ENCODE measurements at regions not wholly inside any gene's neighbourhood (a gene's known extent, or its start where the extent isn't known, plus 50 kb on each side); places are given as distances from the start of the nearest gene placed in this dataset.

DNA sequence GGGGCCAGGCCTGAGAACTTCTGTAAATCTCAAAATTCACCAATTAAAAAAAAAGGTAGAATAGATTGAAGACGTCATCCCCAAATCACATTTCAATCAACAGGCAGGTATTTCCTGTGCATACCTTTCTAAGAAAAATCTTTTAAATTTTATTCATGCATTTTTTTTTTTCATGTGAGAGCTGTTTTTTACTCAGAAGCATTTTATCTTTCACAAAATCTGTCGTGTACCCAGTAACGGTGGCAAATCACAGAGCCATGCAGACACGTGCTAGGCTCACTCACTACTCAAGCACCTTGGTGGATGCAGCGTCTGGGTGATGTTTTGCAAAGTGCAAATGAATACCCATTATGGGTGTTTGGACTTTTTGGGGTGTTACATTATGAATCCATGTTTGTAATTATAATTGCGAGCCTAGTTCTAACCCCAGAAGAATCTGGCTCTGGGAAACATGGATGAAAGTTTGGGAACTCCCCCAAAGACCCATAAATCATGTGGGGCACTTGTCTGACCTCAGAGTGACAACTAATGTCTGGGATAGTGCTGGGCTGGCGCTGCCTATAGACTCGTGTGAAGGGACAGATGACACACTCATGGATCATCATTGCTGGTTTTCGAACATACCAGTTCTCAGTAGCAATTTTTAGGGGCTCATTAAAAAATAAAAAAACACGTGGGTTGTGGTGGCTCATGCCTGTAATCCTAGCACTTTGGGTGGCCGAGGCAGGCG, 335.2 kb downstream of the LPIN1 start:
- TF ChIP-seq, protein P1, sequence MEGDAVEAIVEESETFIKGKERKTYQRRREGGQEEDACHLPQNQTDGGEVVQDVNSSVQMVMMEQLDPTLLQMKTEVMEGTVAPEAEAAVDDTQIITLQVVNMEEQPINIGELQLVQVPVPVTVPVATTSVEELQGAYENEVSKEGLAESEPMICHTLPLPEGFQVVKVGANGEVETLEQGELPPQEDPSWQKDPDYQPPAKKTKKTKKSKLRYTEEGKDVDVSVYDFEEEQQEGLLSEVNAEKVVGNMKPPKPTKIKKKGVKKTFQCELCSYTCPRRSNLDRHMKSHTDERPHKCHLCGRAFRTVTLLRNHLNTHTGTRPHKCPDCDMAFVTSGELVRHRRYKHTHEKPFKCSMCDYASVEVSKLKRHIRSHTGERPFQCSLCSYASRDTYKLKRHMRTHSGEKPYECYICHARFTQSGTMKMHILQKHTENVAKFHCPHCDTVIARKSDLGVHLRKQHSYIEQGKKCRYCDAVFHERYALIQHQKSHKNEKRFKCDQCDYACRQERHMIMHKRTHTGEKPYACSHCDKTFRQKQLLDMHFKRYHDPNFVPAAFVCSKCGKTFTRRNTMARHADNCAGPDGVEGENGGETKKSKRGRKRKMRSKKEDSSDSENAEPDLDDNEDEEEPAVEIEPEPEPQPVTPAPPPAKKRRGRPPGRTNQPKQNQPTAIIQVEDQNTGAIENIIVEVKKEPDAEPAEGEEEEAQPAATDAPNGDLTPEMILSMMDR (IDR thresholded peaks at IDR 0.05) = no peak
- Histone ChIP-seq H3K4me3 (no peak overlapping the region), H3K27ac (no peak overlapping the region)
- no peak for DNase-seq (ENCODE audit: low spot score)

DNA sequence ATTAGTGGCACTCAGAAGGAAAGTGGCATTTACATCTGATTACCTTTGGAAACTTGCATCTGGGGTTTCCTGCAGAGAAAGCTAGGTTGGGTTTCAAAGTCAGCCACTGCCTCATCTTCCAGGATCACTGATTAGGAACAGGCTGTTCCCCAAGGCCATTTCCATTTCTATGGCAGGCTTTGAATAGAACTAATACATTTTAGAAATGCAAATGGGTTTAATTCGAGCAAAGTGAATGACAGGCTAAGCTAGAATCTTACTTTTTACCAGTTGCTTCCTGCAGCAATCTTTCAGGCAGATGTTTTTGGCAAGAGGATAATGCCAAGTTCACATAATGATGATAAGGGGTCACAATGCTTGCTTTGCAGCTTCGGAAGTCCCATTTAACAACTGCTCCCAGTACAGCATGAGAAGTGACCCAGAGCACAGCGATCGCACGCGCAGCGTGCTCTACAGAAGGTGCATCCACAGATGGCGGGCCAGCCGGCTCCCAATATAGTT, 336.7 kb downstream of the LPIN1 start:
- Histone ChIP-seq H3K27ac (no peak overlapping the region), H3K4me3 (no peak overlapping the region)
- DNase-seq (ENCODE audit: low spot score) = no peak
- TF ChIP-seq, protein P1 (IDR thresholded peaks at IDR 0.05) = no peak

GRCh38 chr2:12083713-12084419, 337.4 kb downstream of the LPIN1 start:
- Histone ChIP-seq H3K4me3 (no peak overlapping the region), H3K27ac (no peak overlapping the region)
- TF ChIP-seq, protein P1 (IDR thresholded peaks at IDR 0.05) = no peak
- no peak for DNase-seq (ENCODE audit: low spot score)

DNA sequence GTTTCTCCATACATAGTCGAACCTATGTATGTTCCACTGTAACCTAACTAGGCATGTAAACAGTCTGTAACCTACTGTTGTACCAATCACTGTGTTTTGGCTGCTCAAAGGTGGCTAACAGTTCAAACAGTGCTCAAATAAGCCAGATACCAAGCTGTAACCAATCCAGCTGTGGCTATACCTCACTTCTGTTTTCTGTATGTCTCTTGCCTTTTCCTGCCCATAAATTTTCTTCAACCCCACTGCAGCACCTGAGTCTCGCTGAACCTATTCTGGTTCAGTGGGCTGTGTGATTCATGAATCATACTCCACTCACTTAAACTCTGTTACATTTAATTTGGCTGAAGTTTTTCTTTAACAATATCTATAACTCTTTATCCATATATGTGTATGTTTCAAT, 340.7 kb downstream of the LPIN1 start:
- TF ChIP-seq, protein P1 (IDR thresholded peaks at IDR 0.05) = no peak
- Histone ChIP-seq H3K4me3 (no peak overlapping the region), H3K27ac (no peak overlapping the region)
- DNase-seq (ENCODE audit: low spot score) = no peak

- DNase-seq (ENCODE audit: low spot score) = no peak
- Histone ChIP-seq H3K4me3 (no peak overlapping the region), H3K27ac (no peak overlapping the region)
- TF ChIP-seq, protein P1 (IDR thresholded peaks at IDR 0.05) = no peak
These were observed 341.4 kb downstream of the LPIN1 start for GRCh38 chr2:12087671-12088380.

GRCh38 chr2:12089001-12089400, 342.6 kb downstream of the LPIN1 start:
- H3K27ac ChIP-seq = no peak overlapping the region
- DNase-seq (ENCODE audit: low spot score) = no peak
- no peak overlapping the region for H3K4me3 ChIP-seq
- TF ChIP-seq, protein P1 (IDR thresholded peaks at IDR 0.05) = no peak

Data from coronary artery (tissue), 2 donors.